SHP77 (cell line): ENCODE measurements at regions not wholly inside any gene's neighbourhood (a gene's known extent, or its start where the extent isn't known, plus 50 kb on each side); places are given as distances from the start of the nearest gene placed in this dataset.
"Not testable (repeated sequence)": the region's sequence is repeated elsewhere in the genome, so short reads cannot be mapped to it uniquely, and the experiment has no call there.

Experiments
- DNase-seq, 2 experiments: peaks; one replicate each; lab custom pipeline; 2025; lab: John Stamatoyannopoulos, UW

DNA sequence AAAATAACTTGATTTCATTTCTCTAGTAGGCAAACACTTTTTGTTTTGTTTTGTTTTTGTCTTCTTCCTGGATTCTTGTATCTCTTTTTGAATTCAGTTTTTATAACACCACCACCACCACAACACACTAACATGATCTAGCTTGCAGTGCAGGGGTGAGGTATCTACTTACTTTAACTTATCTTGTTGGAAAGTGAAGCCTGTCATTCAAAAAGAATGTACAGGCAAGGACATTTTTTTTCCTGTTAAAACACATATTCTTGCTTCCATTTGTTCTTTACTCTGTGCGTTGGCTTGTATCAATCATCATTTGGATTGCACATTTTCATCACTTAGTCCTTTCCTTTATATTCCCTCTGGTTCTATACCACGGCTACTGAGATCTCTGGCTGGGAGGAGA is 824.2 kb downstream of the PLCL1 start:
- no peak for DNase-seq

DNA sequence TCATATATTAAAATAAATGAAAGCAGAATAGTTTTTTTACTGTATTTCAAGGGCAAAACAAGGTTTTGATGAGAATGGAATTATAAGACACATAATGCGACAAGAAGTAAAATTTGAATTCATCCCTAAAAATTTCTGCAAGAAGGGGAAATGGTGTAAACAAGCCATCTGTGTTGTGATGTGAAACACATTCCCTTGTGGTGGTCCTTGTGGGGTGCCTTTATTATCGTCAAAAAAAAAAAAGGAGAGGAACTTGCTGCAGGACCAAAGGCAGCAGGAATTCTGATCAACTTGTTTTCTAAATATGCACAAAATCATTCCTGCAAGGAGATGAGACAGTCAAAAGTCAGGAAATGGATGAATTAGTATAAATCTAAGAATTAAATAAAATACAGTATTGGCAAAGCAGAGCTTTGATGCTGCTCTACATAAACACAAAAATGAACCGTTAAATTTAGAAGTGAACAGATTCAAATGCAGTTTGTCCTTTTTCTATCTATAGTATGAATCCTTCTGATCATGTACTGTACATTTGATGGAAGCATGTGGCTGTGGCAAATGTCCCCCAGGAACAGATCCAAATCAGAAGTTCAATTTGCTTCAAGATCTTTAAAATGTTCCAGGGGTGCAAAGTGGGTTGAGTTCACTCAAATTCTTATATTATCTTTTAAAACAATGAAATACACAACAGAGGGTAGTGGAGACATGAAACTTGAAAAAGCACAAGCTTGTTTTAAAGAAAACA is 818.8 kb downstream of the PLCL1 start:
- DNase-seq, result no peak

DNA sequence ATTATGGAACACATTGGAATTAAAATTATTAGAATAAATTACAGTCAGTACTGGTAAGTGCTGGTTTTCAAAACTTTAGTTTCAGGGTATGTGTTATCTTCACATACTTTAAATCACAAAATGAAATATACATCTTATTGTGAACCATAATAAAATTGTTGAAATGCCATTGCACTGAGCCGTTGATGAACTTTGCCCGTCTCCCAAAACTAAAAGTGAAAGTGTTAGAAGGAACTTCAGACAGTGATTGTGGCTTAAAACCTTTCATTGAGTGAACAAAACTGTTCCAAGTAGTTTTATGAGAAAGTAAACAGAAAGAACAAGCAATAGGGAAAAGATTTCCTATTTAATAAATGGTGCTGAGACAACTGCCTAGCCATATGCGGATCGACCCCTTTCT is 811.6 kb downstream of the PLCL1 start:
- DNase-seq, result no peak

DNA sequence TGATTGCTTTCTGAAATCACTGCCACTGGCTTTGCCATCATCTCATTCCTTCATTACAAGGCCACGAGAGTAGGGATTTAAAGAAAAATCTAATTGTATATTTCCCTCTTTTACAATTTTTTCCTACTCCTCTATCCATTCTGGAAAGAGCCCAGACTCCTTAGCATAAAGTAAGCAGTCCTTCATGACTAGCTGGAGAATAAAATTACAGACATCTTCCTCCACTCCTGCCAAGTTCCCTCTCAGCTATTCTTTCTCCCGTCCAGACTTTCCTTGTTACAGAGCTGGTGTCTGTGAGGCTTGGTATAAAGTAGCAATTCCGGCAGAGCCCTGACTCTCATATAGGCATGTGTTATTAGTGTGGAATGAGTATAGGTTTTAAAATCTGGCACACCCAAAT is 806.8 kb downstream of the PLCL1 start:
- DNase-seq, result no peak

DNA sequence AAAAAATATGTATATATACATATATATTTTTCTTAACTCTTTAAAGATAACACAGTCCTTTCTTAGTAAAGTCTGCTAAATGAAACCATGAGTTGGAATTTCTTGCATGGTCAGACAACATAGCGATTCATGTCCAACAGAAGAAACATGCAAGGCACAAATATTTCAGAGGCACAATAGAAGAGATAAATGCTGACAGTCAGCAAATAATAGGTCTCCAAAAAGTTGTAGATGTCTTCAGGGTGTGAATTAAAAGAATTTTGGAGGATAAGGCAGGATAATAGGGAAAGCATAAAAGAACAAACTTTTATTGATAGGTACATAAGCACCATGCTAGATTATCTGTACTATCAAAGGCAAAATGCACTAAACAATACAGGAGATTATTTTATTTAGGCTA is 800.2 kb downstream of the PLCL1 start:
- DNase-seq, result no peak

DNA sequence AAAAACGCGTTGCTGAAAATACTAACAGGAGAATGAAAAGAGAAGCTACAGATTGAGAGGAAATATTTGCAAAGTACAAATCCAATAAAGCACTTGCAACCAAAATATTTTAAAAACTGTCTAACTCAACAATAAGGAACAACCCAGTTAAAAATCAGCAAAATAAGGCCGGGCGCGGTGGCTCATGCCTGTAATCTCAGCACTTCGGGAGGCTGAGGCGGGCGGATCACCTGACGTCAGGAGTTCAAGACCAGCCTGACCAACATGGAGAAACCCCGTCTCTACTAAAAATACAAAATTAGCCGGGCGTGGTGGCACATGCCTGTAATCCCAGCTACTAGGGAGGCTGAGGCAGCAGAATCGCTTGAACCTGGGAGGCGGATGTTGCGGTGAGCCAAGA is 798.6 kb downstream of the PLCL1 start:
- not testable (repeated sequence) for DNase-seq

DNA sequence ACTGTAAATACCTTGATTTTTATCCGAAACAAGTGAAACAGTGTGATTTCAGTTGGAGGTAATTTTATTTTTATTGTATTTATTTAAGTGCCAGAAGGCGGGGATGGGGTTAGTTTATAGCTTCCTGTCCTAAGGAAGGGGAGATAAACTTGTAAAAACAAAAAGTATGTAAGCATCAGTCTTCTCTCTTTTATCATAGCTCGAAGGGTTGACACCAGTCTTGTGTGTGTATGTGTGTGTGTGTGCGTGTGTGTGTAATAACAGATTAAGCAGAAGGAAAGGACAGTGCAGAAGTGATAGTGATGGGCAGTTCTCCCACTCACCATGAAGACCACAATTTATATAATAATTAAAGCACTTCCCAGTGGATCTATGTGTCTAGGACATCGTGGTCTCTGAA is 793.3 kb downstream of the PLCL1 start:
- DNase-seq, result no peak

- no peak for DNase-seq
These were observed 792.6 kb downstream of the PLCL1 start for GRCh38 chr2:198596985-198597384.

GRCh38 chr2:198595721-198596120 is 791.3 kb downstream of the PLCL1 start:
- DNase-seq, result no peak

DNA sequence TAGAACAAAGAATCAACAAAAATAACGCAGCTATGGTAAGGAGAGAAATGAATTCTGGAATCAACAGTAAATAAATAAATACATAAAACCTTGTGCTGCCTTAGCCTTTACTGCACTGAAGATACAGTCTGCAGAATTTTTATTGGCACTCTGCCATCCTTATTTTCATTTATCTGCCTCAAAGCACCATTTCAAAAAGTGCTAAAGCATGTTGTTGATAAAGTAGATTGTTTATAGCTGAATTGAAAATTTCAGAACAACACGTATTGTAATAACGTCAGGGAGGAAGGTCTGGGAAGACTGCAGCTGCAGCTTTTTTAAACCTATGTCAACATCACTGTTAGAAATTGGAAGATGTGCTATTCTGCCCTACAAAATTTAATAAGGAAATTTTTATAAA is 787.2 kb downstream of the PLCL1 start:
- no peak for DNase-seq

DNA sequence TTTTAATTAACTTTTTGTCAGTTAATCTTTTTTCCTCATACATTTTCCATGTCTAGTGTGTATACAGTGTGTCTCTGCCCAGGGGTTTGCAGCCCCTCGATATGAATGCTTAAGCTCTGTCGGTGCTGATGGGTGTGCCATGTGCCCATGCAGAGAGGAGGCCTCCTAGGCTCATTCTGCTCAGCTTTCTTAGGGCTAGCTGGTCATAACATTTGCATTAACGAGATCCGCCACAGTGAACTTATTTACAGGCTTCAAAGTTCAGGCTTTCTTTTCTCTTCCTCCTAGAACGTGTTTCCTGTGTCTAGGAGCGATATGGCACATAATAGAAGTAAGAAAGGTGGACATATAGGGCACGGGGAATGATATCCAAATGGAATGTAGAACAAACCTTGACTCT is 783.3 kb downstream of the PLCL1 start:
- no peak for DNase-seq

DNA sequence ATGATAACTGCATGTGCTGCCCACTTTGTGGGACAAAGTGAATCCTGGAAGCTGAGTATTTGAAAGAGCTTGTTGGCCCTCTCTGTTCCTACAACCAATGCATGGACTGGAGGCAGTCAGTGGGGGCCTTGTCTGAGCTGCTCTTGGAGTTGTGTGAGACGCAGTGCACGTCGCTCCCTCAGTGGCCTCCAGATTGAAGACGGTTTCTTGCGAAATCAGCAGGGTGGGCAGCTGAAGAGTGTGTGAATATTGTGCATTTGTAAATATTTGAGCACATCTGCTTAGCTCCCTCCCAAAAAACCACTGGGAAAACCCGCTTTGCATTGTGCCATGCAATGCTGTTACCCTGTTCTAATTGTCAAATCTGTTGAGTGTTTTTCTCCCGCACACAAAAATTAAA is 782.8 kb downstream of the PLCL1 start:
- no peak for DNase-seq

DNA sequence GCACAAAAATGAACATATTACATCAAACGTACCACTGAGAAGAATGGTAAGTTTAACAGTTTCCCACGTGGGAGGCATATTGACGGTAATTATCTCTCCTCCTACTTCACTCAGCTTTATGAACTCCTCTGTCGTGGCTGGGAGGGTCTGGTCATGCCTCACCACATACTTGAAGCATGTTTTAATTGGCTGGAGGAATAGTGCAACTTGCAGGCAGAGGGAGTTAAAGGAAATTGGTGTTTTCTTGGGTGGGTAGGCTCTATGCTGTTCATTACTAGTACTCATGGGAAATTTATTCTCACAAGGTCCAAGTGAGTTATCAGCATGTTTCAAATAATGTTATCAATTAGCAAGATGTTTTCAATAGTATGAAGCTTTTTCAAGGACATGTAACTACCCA is 767.0 kb downstream of the PLCL1 start:
- DNase-seq, result no peak

DNA sequence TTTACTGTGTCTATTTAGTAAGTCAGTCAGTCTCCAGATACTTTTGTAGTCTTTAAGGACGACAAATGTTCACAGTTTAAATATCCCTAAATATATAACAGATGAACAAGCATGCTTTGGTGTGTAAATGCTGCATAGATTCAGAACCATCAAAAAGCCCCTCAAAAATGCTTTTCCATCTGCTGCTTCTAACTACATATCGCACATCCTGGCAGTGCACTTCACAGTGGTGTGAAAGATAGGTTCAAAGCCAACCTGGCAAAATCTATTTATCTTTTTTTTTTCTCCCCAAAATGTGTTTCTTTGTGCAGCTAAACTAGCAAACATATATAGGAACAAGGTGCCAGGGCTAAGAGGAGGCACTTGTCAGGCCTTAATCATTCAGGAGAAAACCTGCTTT is 753.8 kb downstream of the PLCL1 start:
- no peak for DNase-seq

GRCh38 chr2:198546122-198546521 is 741.7 kb downstream of the PLCL1 start:
- DNase-seq, result no peak

- no peak for DNase-seq
These were observed 741.0 kb downstream of the PLCL1 start for GRCh38 chr2:198545411-198545810.

DNA sequence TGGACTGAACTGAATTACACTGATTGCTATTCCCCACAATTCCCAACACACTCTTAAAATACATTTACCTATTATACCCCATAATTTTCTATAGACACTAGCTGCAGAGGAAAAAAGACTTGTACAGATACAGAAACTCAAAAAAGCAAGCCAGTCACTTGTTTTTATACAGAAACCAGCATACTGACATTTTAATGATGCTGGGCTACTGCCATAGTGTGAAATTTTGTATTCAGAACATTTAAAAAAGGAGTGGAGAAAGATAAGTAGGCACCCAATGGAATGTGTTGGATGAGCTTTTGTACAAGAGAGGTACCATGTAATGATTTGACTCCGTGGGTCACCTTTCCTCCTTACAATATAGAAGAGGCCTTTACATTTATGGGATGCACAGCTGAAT is 740.1 kb downstream of the PLCL1 start:
- DNase-seq, result no peak

DNA sequence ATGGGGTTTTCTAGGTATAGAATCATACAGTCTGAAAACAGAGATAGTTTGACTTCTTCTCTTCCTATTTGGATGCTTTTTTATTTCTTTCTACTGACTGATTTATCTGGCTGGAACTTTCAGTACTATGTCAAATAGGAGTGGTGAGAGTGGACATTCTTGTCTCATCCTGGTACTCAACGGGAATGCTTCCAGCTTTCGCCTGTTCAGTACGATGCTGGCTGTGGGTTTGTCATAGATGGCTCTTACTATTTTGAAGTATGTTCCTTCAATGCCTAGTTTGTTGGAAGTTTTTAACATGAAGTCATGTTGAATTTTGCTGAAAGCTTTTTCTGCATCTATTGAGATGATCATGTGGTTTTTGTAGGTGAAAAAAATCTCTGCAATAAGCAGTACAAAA is 730.4 kb downstream of the PLCL1 start:
- DNase-seq, result no peak

GRCh38 chr2:198525211-198525969 is 721.0 kb downstream of the PLCL1 start:
- no peak for DNase-seq

DNA sequence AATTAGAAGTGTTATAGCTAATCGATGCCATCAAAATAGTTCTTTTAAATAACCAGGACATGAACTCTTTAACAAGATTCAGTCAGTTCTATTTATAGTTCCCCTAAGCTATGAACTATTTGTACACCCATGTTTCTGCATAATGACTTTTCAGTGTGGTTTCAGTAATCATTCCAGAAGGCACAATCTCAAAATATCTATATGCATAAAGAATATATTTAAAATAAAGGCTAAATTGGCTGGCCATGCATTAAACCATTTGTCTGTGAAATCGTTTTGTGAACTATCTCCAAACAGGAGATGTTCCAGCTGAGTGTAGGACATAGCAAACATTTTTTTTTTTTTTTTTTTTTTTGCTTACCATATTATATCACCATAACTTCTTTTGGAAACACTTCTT is 719.3 kb downstream of the PLCL1 start:
- DNase-seq, result no peak

GRCh38 chr2:198518935-198519334 is 714.5 kb downstream of the PLCL1 start:
- no peak for DNase-seq

GRCh38 chr2:198517976-198518375 is 713.6 kb downstream of the PLCL1 start:
- DNase-seq, result no peak

GRCh38 chr2:198508610-198509009 is 704.2 kb downstream of the PLCL1 start:
- DNase-seq, result not testable (repeated sequence)

GRCh38 chr2:198499539-198499938 is 695.1 kb downstream of the PLCL1 start:
- DNase-seq, result peak in 1 of 2 experiments; percentile 2
